ENCODE measurements at regions not wholly inside any gene's neighbourhood (a gene's known extent, or its start where the extent isn't known, plus 50 kb on each side); places are given as distances from the start of the nearest gene placed in this dataset.

DNA sequence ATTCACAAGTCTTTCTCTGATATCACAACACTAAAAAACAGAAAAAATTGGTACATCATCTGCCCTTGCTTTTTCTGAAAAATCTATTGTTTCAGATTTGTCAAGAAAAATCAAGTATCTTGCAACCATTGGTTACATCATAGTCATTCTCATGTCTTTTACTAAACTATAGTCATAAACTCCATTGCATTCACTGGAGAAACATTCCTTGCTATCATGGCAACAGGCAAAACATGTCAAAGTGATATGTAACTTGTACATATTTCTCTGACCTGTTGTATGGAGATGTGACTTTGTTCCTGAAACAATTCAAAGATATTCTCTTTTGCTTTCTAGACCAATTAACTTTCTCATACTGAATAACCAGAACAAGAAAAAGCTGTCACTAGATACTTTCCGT is 121.9 kb upstream of the ANK2 start:
- TF ChIP-seq ZFP30 (CRISPR knock-in tag; IDR thresholded peaks at IDR 0.05) (no peak), RARB (CRISPR knock-in tag; IDR thresholded peaks at IDR 0.05) (no peak)
- TF ChIP-seq, protein P1, sequence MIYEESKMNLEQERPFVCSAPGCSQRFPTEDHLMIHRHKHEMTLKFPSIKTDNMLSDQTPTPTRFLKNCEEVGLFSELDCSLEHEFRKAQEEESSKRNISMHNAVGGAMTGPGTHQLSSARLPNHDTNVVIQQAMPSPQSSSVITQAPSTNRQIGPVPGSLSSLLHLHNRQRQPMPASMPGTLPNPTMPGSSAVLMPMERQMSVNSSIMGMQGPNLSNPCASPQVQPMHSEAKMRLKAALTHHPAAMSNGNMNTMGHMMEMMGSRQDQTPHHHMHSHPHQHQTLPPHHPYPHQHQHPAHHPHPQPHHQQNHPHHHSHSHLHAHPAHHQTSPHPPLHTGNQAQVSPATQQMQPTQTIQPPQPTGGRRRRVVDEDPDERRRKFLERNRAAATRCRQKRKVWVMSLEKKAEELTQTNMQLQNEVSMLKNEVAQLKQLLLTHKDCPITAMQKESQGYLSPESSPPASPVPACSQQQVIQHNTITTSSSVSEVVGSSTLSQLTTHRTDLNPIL (CRISPR knock-in tag; IDR thresholded peaks at IDR 0.05; ENCODE audit: low read depth), result no peak
